MCF 10A (cell line): ENCODE measurements at regions not wholly inside any gene's neighbourhood (a gene's known extent, or its start where the extent isn't known, plus 50 kb on each side); places are given as distances from the start of the nearest gene placed in this dataset.
A peak's percentile ranks its signal among the peaks of the same experiment; 100 is the strongest.

ENCODE experiments used
- BruUV-seq: library from RNA; stranded (reverse); fragments of 400-500 nt; replicated peaks from 2 replicates; lab custom pipeline; 2021; lab: Mats Ljungman, UMichigan
- CTCF ChIA-PET: fragments of 300-600 bp; sonication (Branson Sonifier 250); formaldehyde crosslinking; extraction: SDS; loops from one replicate; lab custom pipeline; 2021; ENCODE audit warnings: antibody characterized with exemption, inconsistent platforms; lab: Yijun Ruan, JAX
- POLR2A ChIA-PET: fragments of 300-600, 350-650 bp; sonication (Branson Sonifier 250); formaldehyde crosslinking; extraction: SDS; loops from one replicate; lab custom pipeline; 2020; ENCODE audit warnings: antibody characterized with exemption, inconsistent platforms; lab: Yijun Ruan, JAX
- DNase-seq: peaks from one replicate; pipeline ENCODE4 v3.0.0-alpha.2; 2018; ENCODE audit not compliant: unreplicated experiment
- H3K27ac Mint-ChIP-seq: one replicate; pipeline ENCODE4 v1.8.0; 2022; ENCODE audit warnings: mild to moderate bottlenecking, low read depth, mixed read lengths; ENCODE audit not compliant: unreplicated experiment
- H3K27me3 Mint-ChIP-seq: one replicate; pipeline ENCODE4 v1.8.0; 2022; ENCODE audit warnings: mixed read lengths; ENCODE audit not compliant: insufficient read depth, unreplicated experiment
- H3K36me3 Mint-ChIP-seq: one replicate; pipeline ENCODE4 v1.8.0; 2022; ENCODE audit warnings: mild to moderate bottlenecking, moderate library complexity, mixed read lengths; ENCODE audit not compliant: insufficient read depth, unreplicated experiment
- H3K4me1 Mint-ChIP-seq: one replicate; pipeline ENCODE4 v1.8.0; 2022; ENCODE audit warnings: mixed read lengths; ENCODE audit not compliant: insufficient read depth, unreplicated experiment
- H3K4me3 Mint-ChIP-seq: one replicate; pipeline ENCODE4 v1.8.0; 2022; ENCODE audit warnings: mild to moderate bottlenecking, moderate library complexity, mixed read lengths; ENCODE audit not compliant: unreplicated experiment
- H3K9me3 Mint-ChIP-seq: one replicate; pipeline ENCODE4 v1.8.0; 2022; ENCODE audit warnings: mixed read lengths; ENCODE audit not compliant: unreplicated experiment
- CTCF ChIP-seq: fragments of 200-600 bp; IDR thresholded peaks from one replicate; pipeline ENCODE4 v1.8.0; 2022; ENCODE audit warnings: antibody characterized with exemption, mild to moderate bottlenecking; ENCODE audit not compliant: unreplicated experiment
- intact Hi-C: fragments of 100-400 bp; cut with micrococcal nuclease; formaldehyde crosslinking; loops from 2 replicates; pipeline ENCODE4 v1.14.1; 2022

GRCh38 chr9:106304401-106304920 lies 558.5 kb upstream of the ZNF462 start:
- peaks cover 6% of the 10 kb centered on the region for H3K36me3 Mint-ChIP-seq
- BruUV-seq = no TSS peak
- ChIA-PET POLR2A (no interaction called here), CTCF (interaction anchor here (1.5 kb wide), 1 partner anchor 10 kb away, joined by 5 read pairs; no protein-coding TSS in a partner anchor)
- no peak overlapping the region for H3K4me3 Mint-ChIP-seq
- peaks cover 6% of the 10 kb centered on the region for H3K9me3 Mint-ChIP-seq
- no peaks in the 10 kb centered on the region for H3K4me1 Mint-ChIP-seq
- H3K27me3 Mint-ChIP-seq = no peaks in the 10 kb centered on the region
- H3K27ac Mint-ChIP-seq = no peak overlapping the region
- no peak for TF ChIP-seq CTCF
- no peak for DNase-seq
- intact Hi-C loops = no loop called here

GRCh38 chr9:106305428-106306133 lies 557.4 kb upstream of the ZNF462 start:
- POLR2A ChIA-PET = interaction anchor here (0.7 kb wide), 1 partner anchor 24 kb away, joined by 3 read pairs; no protein-coding TSS in a partner anchor
- intact Hi-C loops = no loop called here
- no peak for TF ChIP-seq CTCF

GRCh38 chr9:106307670-106308069 lies 555.3 kb upstream of the ZNF462 start:
- peak; percentile 13 for DNase-seq
- POLR2A ChIA-PET = no interaction called here
- no TSS peak for BruUV-seq
- H3K27ac Mint-ChIP-seq = no peak overlapping the region
- no peak overlapping the region for H3K4me3 Mint-ChIP-seq
- no peak for TF ChIP-seq CTCF
- CTCF ChIA-PET = interaction anchor here (1.2 kb wide), 1 partner anchor 14 kb away, joined by 3 read pairs; no protein-coding TSS in a partner anchor
- H3K9me3 Mint-ChIP-seq = no peaks in the 10 kb centered on the region
- no peaks in the 10 kb centered on the region for H3K27me3 Mint-ChIP-seq
- H3K36me3 Mint-ChIP-seq = peaks cover 6% of the 10 kb centered on the region
- no peaks in the 10 kb centered on the region for H3K4me1 Mint-ChIP-seq
- intact Hi-C loops = no loop called here

More at GRCh38 chr9:106305428-106306133, 557.4 kb upstream of the ZNF462 start:
- peaks cover 6% of the 10 kb centered on the region for H3K9me3 Mint-ChIP-seq
- BruUV-seq = no TSS peak
- CTCF ChIA-PET = interaction anchor here (0.6 to 1.5 kb wide), 3 partner anchors 9 to 83 kb away, joined by 3 to 5 read pairs (median 4); no protein-coding TSS in a partner anchor
- DNase-seq = no peak
- H3K4me1 Mint-ChIP-seq = no peaks in the 10 kb centered on the region
- H3K27ac Mint-ChIP-seq = no peak overlapping the region
- no peak overlapping the region for H3K4me3 Mint-ChIP-seq
- peaks cover 6% of the 10 kb centered on the region for H3K36me3 Mint-ChIP-seq
- no peaks in the 10 kb centered on the region for H3K27me3 Mint-ChIP-seq

- Mint-ChIP-seq H3K27me3 (no peaks in the 10 kb centered on the region), H3K36me3 (peaks cover 6% of the 10 kb centered on the region), H3K4me3 (no peak overlapping the region), H3K9me3 (no peaks in the 10 kb centered on the region), H3K27ac (no peak overlapping the region), H3K4me1 (no peaks in the 10 kb centered on the region)
- POLR2A ChIA-PET = interaction anchor here (0.6 kb wide), 1 partner anchor 21 kb away, joined by 3 read pairs; no protein-coding TSS in a partner anchor
- DNase-seq = no peak
- intact Hi-C loops = no loop called here
- TF ChIP-seq CTCF = no peak
- no TSS peak for BruUV-seq
- CTCF ChIA-PET = interaction anchor here (0.5 to 0.7 kb wide), 3 partner anchors 10 to 267 kb away, joined by 3 to 4 read pairs (median 3); no protein-coding TSS in a partner anchor
Observed at GRCh38 chr9:106309925-106310324, 553.0 kb upstream of the ZNF462 start.
